D721Med (cell line): ENCODE measurements at regions not wholly inside any gene's neighbourhood (a gene's known extent, or its start where the extent isn't known, plus 50 kb on each side); places are given as distances from the start of the nearest gene placed in this dataset.
"Not testable (repeated sequence)": the region's sequence is repeated elsewhere in the genome, so short reads cannot be mapped to it uniquely, and the experiment has no call there.

Source experiments
- DNase-seq: peaks from one replicate; pipeline ENCODE4 v3.0.0; 2011; ENCODE audit warnings: low spot score; ENCODE audit not compliant: insufficient read length
- FAIRE-seq: peaks from 2 replicates; lab custom pipeline; 2011; peaks lifted over from hg19 to GRCh38; lab: Jason Lieb, UNC
- TF ChIP-seq, protein P1 (sequence below): IDR thresholded peaks from 2 replicates; pipeline ENCODE4 v1.5.1; 2012; ENCODE audit warnings: mild to moderate bottlenecking, control low read depth; ENCODE audit not compliant: insufficient read depth; ENCODE audit errors: missing control alignments

- TF ChIP-seq, protein P1, sequence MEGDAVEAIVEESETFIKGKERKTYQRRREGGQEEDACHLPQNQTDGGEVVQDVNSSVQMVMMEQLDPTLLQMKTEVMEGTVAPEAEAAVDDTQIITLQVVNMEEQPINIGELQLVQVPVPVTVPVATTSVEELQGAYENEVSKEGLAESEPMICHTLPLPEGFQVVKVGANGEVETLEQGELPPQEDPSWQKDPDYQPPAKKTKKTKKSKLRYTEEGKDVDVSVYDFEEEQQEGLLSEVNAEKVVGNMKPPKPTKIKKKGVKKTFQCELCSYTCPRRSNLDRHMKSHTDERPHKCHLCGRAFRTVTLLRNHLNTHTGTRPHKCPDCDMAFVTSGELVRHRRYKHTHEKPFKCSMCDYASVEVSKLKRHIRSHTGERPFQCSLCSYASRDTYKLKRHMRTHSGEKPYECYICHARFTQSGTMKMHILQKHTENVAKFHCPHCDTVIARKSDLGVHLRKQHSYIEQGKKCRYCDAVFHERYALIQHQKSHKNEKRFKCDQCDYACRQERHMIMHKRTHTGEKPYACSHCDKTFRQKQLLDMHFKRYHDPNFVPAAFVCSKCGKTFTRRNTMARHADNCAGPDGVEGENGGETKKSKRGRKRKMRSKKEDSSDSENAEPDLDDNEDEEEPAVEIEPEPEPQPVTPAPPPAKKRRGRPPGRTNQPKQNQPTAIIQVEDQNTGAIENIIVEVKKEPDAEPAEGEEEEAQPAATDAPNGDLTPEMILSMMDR, result no peak
- FAIRE-seq (no peak), DNase-seq (no peak)
These were observed 180.0 kb downstream of the GJA1 start for GRCh38 chr6:121615493-121615892.

- no peak for DNase-seq
- FAIRE-seq, result no peak
- TF ChIP-seq, protein P1, result no peak
These were observed 181.0 kb downstream of the GJA1 start for GRCh38 chr6:121616406-121616805.

- FAIRE-seq (no peak), DNase-seq (no peak)
- TF ChIP-seq, protein P1, result no peak
These were observed 181.9 kb downstream of the GJA1 start for GRCh38 chr6:121617388-121617787.

DNA sequence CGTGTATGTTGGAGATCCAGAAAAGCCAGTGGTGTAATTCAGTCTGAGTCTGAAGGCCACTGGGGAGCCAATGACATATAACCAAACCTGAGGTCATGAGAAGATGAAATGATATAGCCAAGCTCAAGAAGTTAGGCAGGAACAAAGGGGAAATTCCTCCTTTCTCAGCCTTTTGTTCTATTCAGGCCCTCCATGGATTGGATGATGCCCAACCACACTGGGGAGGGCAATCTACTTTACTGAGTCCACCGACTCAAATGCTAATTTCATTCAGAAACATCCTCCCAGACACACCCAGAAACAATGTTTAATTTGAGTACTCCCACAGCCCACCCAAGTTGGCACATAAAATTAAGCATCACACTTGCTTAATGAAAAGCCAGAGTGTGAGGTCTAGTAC, 183.6 kb downstream of the GJA1 start:
- FAIRE-seq (no peak), DNase-seq (no peak)
- TF ChIP-seq, protein P1, result no peak

DNA sequence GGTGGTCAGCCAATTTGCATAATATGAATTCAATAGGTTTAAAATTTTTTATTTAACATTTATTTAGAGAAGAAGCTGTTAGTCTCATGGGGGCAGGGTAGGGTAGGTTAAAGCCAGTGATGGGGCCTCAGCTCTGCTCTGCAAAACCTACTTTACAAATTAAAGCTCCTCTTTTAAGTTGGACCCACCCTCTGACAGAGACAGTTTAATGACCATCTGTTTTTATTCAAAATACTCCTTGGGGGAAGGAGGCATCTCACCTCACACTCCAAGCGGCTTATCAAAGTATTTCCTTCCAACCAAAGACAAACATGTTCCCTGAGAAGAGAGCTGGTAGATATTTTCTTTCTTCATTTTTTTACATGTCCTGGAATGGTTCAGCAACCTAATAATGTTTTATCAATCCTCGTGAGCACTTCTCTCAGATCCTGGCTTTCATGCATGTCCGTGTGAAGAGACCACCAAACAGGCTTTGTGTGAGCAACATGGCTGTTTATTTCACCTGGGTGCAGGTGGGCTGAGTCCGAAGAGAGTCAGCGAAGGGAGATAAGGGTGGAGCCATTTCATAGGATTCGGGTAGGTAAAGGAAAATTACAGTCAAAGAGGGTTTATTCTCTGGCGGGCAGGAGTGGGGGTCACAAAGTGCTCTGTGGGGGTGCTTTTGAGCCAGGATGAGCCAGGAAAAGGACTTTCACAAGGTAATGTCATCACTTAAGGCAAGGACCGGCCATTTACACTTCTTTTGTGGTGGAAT, 184.7 kb downstream of the GJA1 start:
- DNase-seq (no peak), FAIRE-seq (no peak)
- TF ChIP-seq, protein P1, result no peak

- FAIRE-seq (no peak), DNase-seq (no peak)
- TF ChIP-seq, protein P1, result no peak
These were observed 192.3 kb downstream of the GJA1 start for GRCh38 chr6:121627761-121628160.

- FAIRE-seq, result no peak
- DNase-seq, result no peak
- TF ChIP-seq, protein P1, result no peak
These were observed 195.3 kb downstream of the GJA1 start for GRCh38 chr6:121630716-121631115.

GRCh38 chr6:121631752-121632151, 196.3 kb downstream of the GJA1 start:
- not testable (repeated sequence) for FAIRE-seq, DNase-seq
